ENCODE measurements at regions not wholly inside any gene's neighbourhood (a gene's known extent, or its start where the extent isn't known, plus 50 kb on each side); places are given as distances from the start of the nearest gene placed in this dataset.

GRCh38 chr7:127486654-127487053 lies 94.1 kb upstream of the ZNF800 start:
- H3K4me1 ChIP-seq (ENCODE audit: control insufficient read depth in 1 of 2, low read depth in 2 of 2), result no peaks in the 10 kb centered on the region
- TF ChIP-seq CTCF (IDR thresholded peaks at IDR 0.05), result no peak
- DNase-seq (ENCODE audit: low spot score) (no peak), ATAC-seq (ENCODE audit: insufficient number of reproducible peaks, low FRiP score, low read depth) (no peak)
- no peaks in the 10 kb centered on the region for H3K27me3 ChIP-seq (replicated peaks; ENCODE audit: insufficient read depth)
- H3K4me3 ChIP-seq, result no peak overlapping the region
- H3K27ac ChIP-seq, result no peak overlapping the region
- H3K9me3 ChIP-seq, result no peaks in the 10 kb centered on the region
- no peaks in the 10 kb centered on the region for H3K36me3 ChIP-seq

DNA sequence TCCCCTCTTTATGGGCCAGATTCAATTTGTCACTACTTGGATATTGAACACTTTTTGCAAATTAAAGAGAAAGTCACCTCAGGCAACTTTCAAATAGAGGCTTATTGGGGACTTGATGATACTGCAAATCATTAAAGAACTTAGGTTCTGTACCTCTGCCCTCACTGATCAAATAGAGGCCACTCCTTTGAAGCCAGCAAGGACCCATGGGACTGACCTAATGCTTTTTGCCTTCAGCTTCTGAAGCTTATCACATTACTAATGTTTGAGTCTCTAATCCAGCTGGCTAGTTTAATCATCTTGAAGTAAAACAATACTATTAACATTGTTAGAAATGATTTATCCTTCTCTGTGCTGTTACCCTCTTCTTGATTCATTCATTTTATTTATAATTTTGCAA lies 93.0 kb upstream of the ZNF800 start:
- DNase-seq (ENCODE audit: low spot score), result no peak
- Histone ChIP-seq H3K4me1 (ENCODE audit: control insufficient read depth in 1 of 2, low read depth in 2 of 2) (no peaks in the 10 kb centered on the region), H3K9me3 (no peaks in the 10 kb centered on the region), H3K27ac (no peak overlapping the region), H3K4me3 (no peak overlapping the region), H3K36me3 (no peaks in the 10 kb centered on the region), H3K27me3 (replicated peaks; ENCODE audit: insufficient read depth) (no peaks in the 10 kb centered on the region)
- ATAC-seq (ENCODE audit: insufficient number of reproducible peaks, low FRiP score, low read depth), result no peak
- no peak for TF ChIP-seq CTCF (IDR thresholded peaks at IDR 0.05)

GRCh38 chr7:127484954-127485353 lies 92.4 kb upstream of the ZNF800 start:
- H3K36me3 ChIP-seq, result no peaks in the 10 kb centered on the region
- no peak for ATAC-seq (ENCODE audit: insufficient number of reproducible peaks, low FRiP score, low read depth)
- no peak for DNase-seq (ENCODE audit: low spot score)
- no peaks in the 10 kb centered on the region for H3K27me3 ChIP-seq (replicated peaks; ENCODE audit: insufficient read depth)
- TF ChIP-seq CTCF (IDR thresholded peaks at IDR 0.05), result no peak
- H3K4me1 ChIP-seq (ENCODE audit: control insufficient read depth in 1 of 2, low read depth in 2 of 2), result no peaks in the 10 kb centered on the region
- H3K9me3 ChIP-seq, result no peaks in the 10 kb centered on the region
- H3K27ac ChIP-seq, result no peak overlapping the region
- H3K4me3 ChIP-seq, result no peak overlapping the region

GRCh38 chr7:127478461-127478860 lies 86.0 kb upstream of the ZNF800 start:
- H3K27me3 ChIP-seq (replicated peaks; ENCODE audit: insufficient read depth), result no peaks in the 10 kb centered on the region
- H3K4me3 ChIP-seq, result no peak overlapping the region
- no peaks in the 10 kb centered on the region for H3K9me3 ChIP-seq
- no peaks in the 10 kb centered on the region for H3K4me1 ChIP-seq (ENCODE audit: control insufficient read depth in 1 of 2, low read depth in 2 of 2)
- DNase-seq (ENCODE audit: low spot score), result no peak
- no peak for ATAC-seq (ENCODE audit: insufficient number of reproducible peaks, low FRiP score, low read depth)
- H3K36me3 ChIP-seq, result no peaks in the 10 kb centered on the region
- TF ChIP-seq CTCF (IDR thresholded peaks at IDR 0.05), result no peak
- no peak overlapping the region for H3K27ac ChIP-seq

DNA sequence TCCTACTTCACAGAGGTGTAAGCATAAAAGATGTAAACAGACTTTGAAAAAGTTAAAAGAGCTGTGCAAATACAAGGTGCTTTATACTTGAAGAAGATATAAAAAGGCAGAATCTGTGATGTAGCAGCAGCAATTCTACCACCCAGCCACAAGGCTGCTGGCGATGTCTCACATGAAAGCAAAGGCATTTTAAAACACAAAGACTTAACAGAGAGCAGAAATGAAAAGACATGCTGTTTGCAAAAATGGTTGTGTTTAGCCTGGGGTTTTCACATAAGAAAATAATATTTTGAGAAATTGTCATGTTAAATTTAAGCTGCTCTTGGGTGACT lies 85.5 kb upstream of the ZNF800 start:
- no peaks in the 10 kb centered on the region for H3K36me3 ChIP-seq
- DNase-seq (ENCODE audit: low spot score) (no peak), ATAC-seq (ENCODE audit: insufficient number of reproducible peaks, low FRiP score, low read depth) (no peak)
- H3K27ac ChIP-seq, result no peak overlapping the region
- H3K4me1 ChIP-seq (ENCODE audit: control insufficient read depth in 1 of 2, low read depth in 2 of 2), result no peaks in the 10 kb centered on the region
- no peaks in the 10 kb centered on the region for H3K27me3 ChIP-seq (replicated peaks; ENCODE audit: insufficient read depth)
- no peak overlapping the region for H3K4me3 ChIP-seq
- TF ChIP-seq CTCF (IDR thresholded peaks at IDR 0.05), result no peak
- H3K9me3 ChIP-seq, result no peaks in the 10 kb centered on the region
